HG02763 (cell line): ENCODE measurements at regions not wholly inside any gene's neighbourhood (a gene's known extent, or its start where the extent isn't known, plus 50 kb on each side); places are given as distances from the start of the nearest gene placed in this dataset.
"Not testable (repeated sequence)": the region's sequence is repeated elsewhere in the genome, so short reads cannot be mapped to it uniquely, and the experiment has no call there.

ENCODE experiments used
- ATAC-seq: cut with Tn5 transposase; IDR thresholded peaks from one replicate; pipeline ENCODE4 v1.9.1; 2021; ENCODE audit warnings: mild to moderate bottlenecking, moderate library complexity; ENCODE audit not compliant: unreplicated experiment

DNA sequence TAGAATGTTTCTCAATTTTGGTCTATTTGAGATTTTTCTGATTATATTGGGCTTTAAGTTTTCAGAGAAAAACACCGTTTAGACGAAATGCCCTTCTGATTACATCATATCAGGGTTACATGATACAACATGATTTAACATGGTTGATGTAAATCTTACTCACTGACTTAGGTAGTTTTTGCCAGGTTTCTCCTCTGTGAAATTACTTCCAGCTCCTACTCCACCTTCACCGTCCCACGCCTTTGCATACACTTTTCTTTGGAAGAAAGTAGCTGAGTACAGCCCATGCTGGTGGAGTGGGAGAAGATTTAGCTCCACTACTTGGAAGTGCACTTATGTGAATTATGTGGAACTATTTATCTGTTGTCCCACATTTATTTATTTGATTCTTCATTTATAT, 433.2 kb upstream of the KLHL1 start:
- ATAC-seq: no peak

DNA sequence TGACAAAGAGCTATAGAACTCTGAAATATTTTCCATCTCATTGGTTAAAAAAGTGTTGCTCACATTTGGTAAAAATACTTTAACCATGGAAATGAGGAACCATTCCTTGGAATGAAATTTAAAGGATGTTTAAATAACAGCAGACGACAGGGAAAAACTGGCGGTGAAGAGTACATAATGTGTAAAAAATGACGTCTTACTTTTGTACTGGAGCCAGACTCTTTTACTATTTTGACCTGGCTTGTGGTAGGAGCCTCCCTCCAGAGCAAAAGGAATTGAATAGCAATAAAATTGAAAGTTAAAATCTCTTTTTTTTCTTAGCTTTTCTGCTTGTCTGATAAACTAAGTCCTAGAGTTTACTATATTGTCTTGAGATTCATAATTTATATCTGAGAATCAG, 426.2 kb upstream of the KLHL1 start:
- no peak for ATAC-seq

DNA sequence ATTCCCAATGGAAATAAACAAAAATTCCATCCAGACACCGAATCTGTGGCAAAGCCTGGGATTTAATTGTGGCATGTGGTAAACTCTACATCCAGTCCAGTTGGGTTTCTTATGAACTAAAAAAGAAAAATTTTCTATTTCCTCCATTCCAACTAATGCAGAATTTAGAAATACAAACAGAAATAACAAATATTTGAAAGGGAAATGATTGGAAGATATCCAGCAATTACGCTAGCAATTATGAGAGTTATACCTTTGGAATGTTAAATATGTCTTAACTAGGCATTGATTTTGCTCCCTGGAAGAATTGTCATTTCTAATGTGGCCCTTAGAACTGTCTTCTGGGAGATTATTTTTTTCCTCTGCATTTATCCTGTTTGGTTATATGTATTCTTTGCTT, 421.4 kb upstream of the KLHL1 start:
- no peak for ATAC-seq

DNA sequence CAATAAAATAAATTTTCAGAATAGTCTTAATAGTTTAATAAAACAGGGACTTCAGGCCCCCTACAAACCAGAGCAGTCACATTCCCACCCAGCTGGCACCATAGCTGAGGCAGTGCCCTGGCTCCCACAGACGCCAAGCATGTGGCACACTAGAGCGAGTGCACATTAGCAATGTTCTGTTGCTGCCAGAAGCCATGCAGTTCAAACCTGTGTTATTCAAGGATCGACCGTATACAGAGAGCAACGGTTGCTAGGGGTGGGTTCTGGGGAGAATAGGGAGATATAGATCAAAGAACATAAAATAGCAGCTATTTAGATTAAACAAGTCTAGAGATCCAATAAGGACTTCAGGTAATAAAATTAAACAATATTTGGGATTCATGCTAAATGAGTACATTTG, 419.3 kb upstream of the KLHL1 start:
- ATAC-seq: no peak

DNA sequence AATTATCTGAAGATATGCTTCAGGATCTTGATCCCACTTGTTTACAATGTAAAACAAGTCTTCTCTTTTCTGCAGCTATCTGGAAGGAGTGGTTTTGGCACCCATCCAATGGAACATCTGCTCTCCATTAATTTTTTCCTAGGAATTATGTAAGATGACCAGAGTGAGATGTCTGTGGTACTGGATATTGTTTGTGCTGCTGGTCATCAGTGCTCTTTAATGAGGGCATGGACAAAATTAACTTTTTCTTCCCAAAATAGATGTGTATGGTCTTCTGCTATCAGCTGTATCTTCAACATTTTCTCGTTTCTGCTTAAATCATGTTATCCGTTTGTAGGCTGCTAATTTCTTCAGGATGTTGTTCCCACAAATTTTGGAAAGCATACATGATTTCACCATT, 415.4 kb upstream of the KLHL1 start:
- ATAC-seq: no peak

DNA sequence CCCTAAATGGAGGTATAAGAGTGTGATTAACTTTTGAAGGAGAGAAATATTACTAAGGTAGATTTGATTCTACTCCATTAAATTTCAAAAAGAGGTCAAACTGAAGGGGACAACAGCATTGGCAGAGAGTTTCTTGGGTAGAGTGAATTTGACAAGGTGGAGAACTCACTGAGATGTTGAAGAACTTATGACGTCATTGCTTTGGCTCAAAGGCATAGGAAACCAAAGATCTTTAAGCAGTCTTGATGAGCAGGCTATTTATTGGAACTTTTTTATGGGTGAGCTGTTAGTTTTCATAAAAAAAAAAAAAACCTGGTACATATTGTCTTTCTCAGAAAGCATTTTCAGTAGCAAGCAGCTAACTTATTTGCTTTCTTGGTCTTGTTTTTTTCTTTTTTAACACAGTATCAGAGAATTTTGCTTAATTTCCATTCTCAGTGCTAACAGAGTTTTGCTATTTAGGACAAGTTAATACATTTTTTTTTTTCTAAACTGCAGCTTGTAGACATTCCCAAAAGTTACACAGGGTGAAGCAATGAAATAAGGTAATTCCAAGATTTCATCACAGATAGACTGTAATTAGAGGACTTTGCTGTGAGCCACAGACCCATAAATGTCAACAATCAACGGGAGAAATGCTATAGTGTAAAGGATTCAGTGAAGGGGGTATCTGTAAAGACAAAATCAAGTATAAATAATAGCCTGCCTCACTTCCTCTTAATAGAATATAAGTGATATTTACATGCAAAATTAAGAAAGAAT, 412.2 kb upstream of the KLHL1 start:
- no peak for ATAC-seq

GRCh38 chr13:70518081-70518480, 409.8 kb upstream of the KLHL1 start:
- ATAC-seq: no peak

GRCh38 chr13:70516226-70516625, 408.0 kb upstream of the KLHL1 start:
- no peak for ATAC-seq

GRCh38 chr13:70511861-70512417, 403.7 kb upstream of the KLHL1 start:
- not testable (repeated sequence) for ATAC-seq

GRCh38 chr13:70505809-70506208, 397.6 kb upstream of the KLHL1 start:
- no peak for ATAC-seq

GRCh38 chr13:70502944-70503343, 394.7 kb upstream of the KLHL1 start:
- ATAC-seq: no peak

- ATAC-seq: no peak
Measured at GRCh38 chr13:70490320-70490935, 382.2 kb upstream of the KLHL1 start.

GRCh38 chr13:70484931-70485330, 376.7 kb upstream of the KLHL1 start:
- no peak for ATAC-seq

DNA sequence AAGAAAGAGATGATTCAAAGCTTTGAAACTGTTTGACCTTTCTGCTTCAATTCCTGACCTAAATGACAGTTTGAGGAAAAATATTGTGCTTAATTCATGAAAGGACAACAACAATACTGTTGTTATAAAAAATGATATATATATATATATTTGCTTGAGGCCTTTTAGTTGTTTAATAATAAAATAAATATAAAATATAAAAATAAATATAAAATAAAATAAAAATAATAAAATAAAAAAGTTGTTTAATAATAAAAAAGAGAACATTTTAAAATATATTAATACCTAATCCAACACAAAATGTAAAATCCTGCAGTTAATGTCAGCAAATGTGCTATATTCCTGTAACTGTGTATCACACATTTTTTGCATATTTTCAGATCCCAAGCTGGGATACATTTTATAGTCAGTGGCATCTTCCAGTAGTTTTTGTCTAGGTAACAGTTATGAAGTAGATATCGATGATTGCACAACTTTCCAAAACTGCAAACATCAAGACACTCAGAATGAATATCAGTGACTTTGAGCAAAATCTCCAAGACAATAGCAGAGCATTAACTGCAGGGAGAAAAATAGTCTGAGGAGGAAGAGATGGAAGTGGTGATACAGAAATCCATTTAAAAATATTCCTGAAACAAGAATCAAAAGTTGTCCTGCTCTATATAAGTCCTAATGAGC, 375.5 kb upstream of the KLHL1 start:
- ATAC-seq: no peak

- ATAC-seq: no peak
Measured at GRCh38 chr13:70473907-70474306, 365.7 kb upstream of the KLHL1 start.

- ATAC-seq: no peak
Measured at GRCh38 chr13:70469077-70469476, 360.8 kb upstream of the KLHL1 start.

DNA sequence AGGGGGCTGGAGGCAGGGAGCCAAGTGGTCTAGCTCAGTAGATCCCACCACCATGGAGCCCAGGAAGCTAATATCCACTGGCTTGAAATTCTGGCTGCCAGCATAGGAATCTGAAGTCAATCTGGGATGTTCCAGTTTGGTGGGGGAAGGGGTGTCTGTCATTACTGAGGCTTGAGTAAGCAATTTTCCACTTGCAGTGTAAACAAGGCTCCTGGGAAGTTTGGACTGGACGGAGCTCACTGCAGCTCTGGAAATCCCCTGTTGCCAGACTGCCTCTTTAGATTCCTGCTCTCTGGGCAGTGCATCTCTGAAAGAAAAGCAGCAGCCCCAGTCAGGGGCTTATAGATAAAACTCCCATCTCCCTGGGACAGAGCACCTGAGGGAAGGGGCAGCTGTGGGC, 349.2 kb upstream of the KLHL1 start:
- ATAC-seq: no peak

- no peak for ATAC-seq
Measured at GRCh38 chr13:70448820-70449219, 340.6 kb upstream of the KLHL1 start.

DNA sequence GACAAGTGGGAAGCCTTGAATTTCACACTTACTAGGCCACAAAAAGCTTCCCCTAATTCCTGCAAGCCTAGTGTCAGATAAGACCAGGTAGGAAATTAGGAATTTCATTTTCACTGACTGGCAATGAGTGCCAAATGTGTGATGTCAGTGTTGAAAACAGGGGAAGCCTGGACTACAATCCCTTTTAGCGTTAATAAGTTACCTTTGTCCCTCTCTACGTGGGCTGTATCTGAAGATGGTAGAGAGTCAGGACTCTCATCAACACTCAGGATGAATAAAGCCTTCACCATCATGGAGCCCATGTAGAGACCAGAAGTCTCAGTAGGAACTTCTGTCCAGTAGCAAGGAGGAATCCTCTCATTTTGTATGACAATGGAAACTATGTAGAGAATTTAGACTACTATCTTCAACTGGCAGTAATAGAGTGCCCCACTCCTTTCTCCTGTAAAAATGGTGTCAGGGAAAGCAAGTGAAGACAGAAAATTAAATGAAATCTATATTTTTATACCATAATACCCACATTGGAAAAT, 324.1 kb upstream of the KLHL1 start:
- no peak for ATAC-seq

- no peak for ATAC-seq
Measured at GRCh38 chr13:70430256-70430655, 322.0 kb upstream of the KLHL1 start.

DNA sequence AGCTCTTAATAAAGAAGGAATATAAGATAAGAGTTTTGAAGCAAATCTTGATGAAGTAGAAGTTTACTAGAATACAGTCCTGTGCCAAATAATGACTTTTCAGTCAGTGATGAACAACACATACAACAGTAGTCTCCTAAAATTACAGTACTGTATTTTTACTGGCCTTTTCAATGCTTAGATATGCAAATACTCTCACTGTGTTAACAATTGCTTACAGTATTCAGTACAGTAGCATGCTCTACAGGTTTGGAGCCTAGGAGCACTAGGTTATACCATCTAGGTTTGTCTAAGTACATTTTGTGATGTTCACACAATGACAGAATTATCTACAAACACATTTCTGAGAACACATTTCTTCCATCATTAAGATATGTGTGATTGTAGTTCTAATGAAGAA, 316.7 kb upstream of the KLHL1 start:
- no peak for ATAC-seq

DNA sequence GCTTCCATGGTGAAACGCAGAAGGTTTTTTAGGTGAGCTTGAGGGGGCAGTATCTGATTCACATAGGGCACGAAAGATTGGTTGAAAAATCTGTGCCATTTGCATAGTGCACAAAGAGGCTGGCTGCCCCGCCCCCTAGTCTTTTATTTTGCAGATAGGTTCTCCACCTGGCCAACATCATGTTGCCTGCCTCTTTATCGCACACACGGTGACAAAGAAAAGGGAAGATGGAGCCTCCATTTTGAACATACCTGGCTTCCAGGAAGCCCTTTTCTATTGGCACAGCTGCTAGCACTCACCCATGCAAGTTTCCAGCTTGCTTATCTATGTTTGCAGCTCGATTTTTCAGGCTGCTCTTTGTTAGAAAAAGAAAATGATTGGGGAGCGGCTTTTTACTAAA, 316.2 kb upstream of the KLHL1 start:
- ATAC-seq: no peak
